BJ (cell line): ENCODE measurements at regions not wholly inside any gene's neighbourhood (a gene's known extent, or its start where the extent isn't known, plus 50 kb on each side); places are given as distances from the start of the nearest gene placed in this dataset.

Experiments used
- CTCF ChIA-PET: fragments of 350-600 bp; formaldehyde crosslinking; extraction: SDS; loops from one replicate; lab custom pipeline; 2021; ENCODE audit warnings: antibody characterized with exemption, inconsistent platforms; lab: Yijun Ruan, JAX
- POLR2A ChIA-PET: fragments of 300-600 bp; sonication (Branson Sonifier 250); formaldehyde crosslinking; extraction: SDS; loops from one replicate; lab custom pipeline; 2021; ENCODE audit warnings: antibody characterized with exemption; lab: Charles Lee
- DNase-seq: peaks from one replicate; pipeline ENCODE4 v3.0.0-alpha.2; 2011; ENCODE audit warnings: low read depth
- H3K27me3 ChIP-seq: 2 replicates; pipeline ENCODE4 v1.6.0; 2011; ENCODE audit warnings: low read length; ENCODE audit not compliant: control insufficient read depth, insufficient read depth
- H3K36me3 ChIP-seq: 2 replicates; pipeline ENCODE4 v1.5.1; 2011; ENCODE audit warnings: low read length; ENCODE audit not compliant: control insufficient read depth, insufficient read depth
- H3K4me3 ChIP-seq: 2 replicates; pipeline ENCODE4 v1.5.1; 2011; ENCODE audit warnings: low read depth, mild to moderate bottlenecking, control low read depth, low read length
- CTCF ChIP-seq: IDR thresholded peaks from 2 replicates; pipeline ENCODE4 v1.5.1; 2011; ENCODE audit warnings: low read depth, mild to moderate bottlenecking, control low read depth, inconsistent platforms, low read length, moderate library complexity; ENCODE audit not compliant: insufficient read depth

- CTCF ChIA-PET, result no interaction called here
- H3K36me3 ChIP-seq, result no peaks in the 10 kb centered on the region
- POLR2A ChIA-PET, result no interaction called here
- no peak overlapping the region for H3K4me3 ChIP-seq
- no peaks in the 10 kb centered on the region for H3K27me3 ChIP-seq
- no peak for DNase-seq
- no peak for TF ChIP-seq CTCF
These were observed 1568.3 kb upstream of the PRR20A start for GRCh38 chr13:55572408-55572807.

- no peaks in the 10 kb centered on the region for H3K27me3 ChIP-seq
- CTCF ChIA-PET, result no interaction called here
- no peaks in the 10 kb centered on the region for H3K36me3 ChIP-seq
- POLR2A ChIA-PET, result no interaction called here
- DNase-seq, result no peak
- TF ChIP-seq CTCF, result no peak
- no peak overlapping the region for H3K4me3 ChIP-seq
These were observed 1567.9 kb upstream of the PRR20A start for GRCh38 chr13:55572862-55573261.

- Histone ChIP-seq H3K27me3 (no peaks in the 10 kb centered on the region), H3K4me3 (no peak overlapping the region), H3K36me3 (no peaks in the 10 kb centered on the region)
- POLR2A ChIA-PET, result no interaction called here
- TF ChIP-seq CTCF, result no peak
- DNase-seq, result no peak
- CTCF ChIA-PET, result no interaction called here
These were observed 1567.2 kb upstream of the PRR20A start for GRCh38 chr13:55573565-55573964.

- H3K4me3 ChIP-seq, result no peak overlapping the region
- H3K36me3 ChIP-seq, result no peaks in the 10 kb centered on the region
- no peak for DNase-seq
- no peak for TF ChIP-seq CTCF
- ChIA-PET CTCF (no interaction called here), POLR2A (no interaction called here)
- H3K27me3 ChIP-seq, result no peaks in the 10 kb centered on the region
These were observed 1564.3 kb upstream of the PRR20A start for GRCh38 chr13:55576389-55576788.

GRCh38 chr13:55577082-55577846 lies 1563.5 kb upstream of the PRR20A start:
- ChIA-PET CTCF (interaction anchor here (0.6 kb wide), 1 partner anchor 11 kb away, joined by 3 read pairs; no protein-coding TSS in a partner anchor), POLR2A (no interaction called here)
- H3K27me3 ChIP-seq, result no peaks in the 10 kb centered on the region
- DNase-seq, result no peak
- no peak overlapping the region for H3K4me3 ChIP-seq
- H3K36me3 ChIP-seq, result no peaks in the 10 kb centered on the region
- no peak for TF ChIP-seq CTCF
